ENCODE measurements at regions not wholly inside any gene's neighbourhood (a gene's known extent, or its start where the extent isn't known, plus 50 kb on each side); places are given as distances from the start of the nearest gene placed in this dataset.
"Not testable (repeated sequence)": the region's sequence is repeated elsewhere in the genome, so short reads cannot be mapped to it uniquely, and the experiment has no call there.

GRCh38 chr20:26373066-26373465 is 676.4 kb upstream of the ZNF337 start:
- not testable (repeated sequence) for DNase-seq (ENCODE audit: low read depth in 2 of 2)

GRCh38 chr20:26354511-26354910 is 657.9 kb upstream of the ZNF337 start:
- no peak for DNase-seq (ENCODE audit: low read depth in 2 of 2)

GRCh38 chr20:26347396-26347795 is 650.7 kb upstream of the ZNF337 start:
- DNase-seq (ENCODE audit: low read depth in 2 of 2), result no peak

GRCh38 chr20:26340460-26341065 is 643.9 kb upstream of the ZNF337 start:
- not testable (repeated sequence) for DNase-seq (ENCODE audit: low read depth in 2 of 2)

GRCh38 chr20:26324177-26324576 is 627.5 kb upstream of the ZNF337 start:
- no peak for DNase-seq (ENCODE audit: low read depth in 2 of 2)

- no peak for DNase-seq (ENCODE audit: low read depth in 2 of 2)
Measured at GRCh38 chr20:26315054-26315453, 618.4 kb upstream of the ZNF337 start.

GRCh38 chr20:26309720-26310119 is 613.1 kb upstream of the ZNF337 start:
- not testable (repeated sequence) for DNase-seq (ENCODE audit: low read depth in 2 of 2)

GRCh38 chr20:26308961-26309360 is 612.3 kb upstream of the ZNF337 start:
- DNase-seq (ENCODE audit: low read depth in 2 of 2), result no peak

GRCh38 chr20:26295006-26295405 is 598.4 kb upstream of the ZNF337 start:
- no peak for DNase-seq (ENCODE audit: low read depth in 2 of 2)

- not testable (repeated sequence) for DNase-seq (ENCODE audit: low read depth in 2 of 2)
Measured at GRCh38 chr20:26288379-26289061, 591.9 kb upstream of the ZNF337 start.

GRCh38 chr20:26279238-26279637 is 582.6 kb upstream of the ZNF337 start:
- no peak for DNase-seq (ENCODE audit: low read depth in 2 of 2)

GRCh38 chr20:26277339-26277738 is 580.7 kb upstream of the ZNF337 start:
- no peak for DNase-seq (ENCODE audit: low read depth in 2 of 2)

GRCh38 chr20:26276554-26277210 is 580.0 kb upstream of the ZNF337 start:
- DNase-seq (ENCODE audit: low read depth in 2 of 2), result no peak

- not testable (repeated sequence) for DNase-seq (ENCODE audit: low read depth in 2 of 2)
Measured at GRCh38 chr20:26268762-26269161, 572.1 kb upstream of the ZNF337 start.

GRCh38 chr20:26260925-26261324 is 564.3 kb upstream of the ZNF337 start:
- not testable (repeated sequence) for DNase-seq (ENCODE audit: low read depth in 2 of 2)

GRCh38 chr20:26252311-26252975 is 555.8 kb upstream of the ZNF337 start:
- not testable (repeated sequence) for DNase-seq (ENCODE audit: low read depth in 2 of 2)

GRCh38 chr20:26251376-26251775 is 554.7 kb upstream of the ZNF337 start:
- DNase-seq (ENCODE audit: low read depth in 2 of 2), result not testable (repeated sequence)

GRCh38 chr20:26250249-26251114 is 553.8 kb upstream of the ZNF337 start:
- not testable (repeated sequence) for DNase-seq (ENCODE audit: low read depth in 2 of 2)

- DNase-seq (ENCODE audit: low read depth in 2 of 2), result no peak
Measured at GRCh38 chr20:26243731-26244130, 547.1 kb upstream of the ZNF337 start.

- not testable (repeated sequence) for DNase-seq (ENCODE audit: low read depth in 2 of 2)
Measured at GRCh38 chr20:26220609-26221008, 524.0 kb upstream of the ZNF337 start.

GRCh38 chr20:26219546-26219945 is 522.9 kb upstream of the ZNF337 start:
- not testable (repeated sequence) for DNase-seq (ENCODE audit: low read depth in 2 of 2)

Data from stimulated activated CD4-positive, alpha-beta T cell treated with anti-CD3 and anti-CD28 coated beads, Interleukin-4, amount 100 ng/mL, for 48 hours (primary cell).